ENCODE measurements at regions not wholly inside any gene's neighbourhood (a gene's known extent, or its start where the extent isn't known, plus 50 kb on each side); places are given as distances from the start of the nearest gene placed in this dataset.

- no peak for TF ChIP-seq EZH2 (IDR thresholded peaks at IDR 0.05; ENCODE audit: borderline replicate concordance, low read length)
- no peak for TF ChIP-seq CTCF (conservative IDR thresholded peaks at IDR 0.05 in 1 of 2, IDR thresholded peaks at IDR 0.05 in 1 of 2; ENCODE audit: extremely low read depth in 1 of 2, insufficient read depth in 1 of 2, low read depth in 1 of 2, low read length in 2 of 2)
These were observed 64.3 kb upstream of the TNC start for GRCh38 chr9:115182264-115182663.

Data from mammary epithelial cell (primary cell).